Spleen (tissue), 11 donors: ENCODE measurements at regions not wholly inside any gene's neighbourhood (a gene's known extent, or its start where the extent isn't known, plus 50 kb on each side); places are given as distances from the start of the nearest gene placed in this dataset.

Experiments
- DNase-seq: peaks from one replicate; pipeline ENCODE4 v3.0.0-alpha.2; 2020
- H3K27ac ChIP-seq, 8 donors: fragments of 200-600 bp; sonication (generic) in 7 of 8; 1 replicate in 4 of 8; 2 replicates in 4 of 8; pipeline versions ENCODE4 v1.5.0 to v1.8.0; 2016 to 2021; ENCODE audit warnings: inconsistent platforms in 4 of 8, mild to moderate bottlenecking in 4 of 8, moderate library complexity in 1 of 8
- H3K27me3 ChIP-seq, 7 donors: fragments of 200-600 bp; sonication (generic) in 6 of 7; replicated peaks in 1 of 7; 1 replicate in 4 of 7; 2 replicates in 3 of 7; pipeline versions ENCODE4 v1.5.0 to v1.8.0; 2016 to 2021; ENCODE audit warnings: inconsistent platforms in 3 of 7, mild to moderate bottlenecking in 1 of 7
- H3K36me3 ChIP-seq, 6 donors: fragments of 200-600 bp; sonication (generic) in 5 of 6; 1 replicate in 4 of 6; 2 replicates in 2 of 6; pipeline versions ENCODE4 v1.5.0 to v1.8.0; 2016 to 2021; ENCODE audit warnings: inconsistent platforms in 2 of 6
- H3K4me1 ChIP-seq, 6 donors: fragments of 200-600 bp; sonication (generic) in 5 of 6; 1 replicate in 3 of 6; 2 replicates in 3 of 6; pipeline versions ENCODE4 v1.5.0 to v1.8.0; 2016 to 2021; ENCODE audit warnings: inconsistent platforms in 3 of 6
- H3K4me3 ChIP-seq, 8 donors: fragments of 200-600 bp; sonication (generic) in 7 of 8; 1 replicate in 4 of 8; 2 replicates in 4 of 8; pipeline versions ENCODE4 v1.5.0 to v1.8.0; 2016 to 2021; ENCODE audit warnings: inconsistent platforms in 4 of 8, mild to moderate bottlenecking in 4 of 8, moderate library complexity in 2 of 8
- H3K9me3 ChIP-seq, 8 donors: fragments of 200-600 bp; sonication (generic) in 7 of 8; 1 replicate in 4 of 8; 2 replicates in 4 of 8; pipeline versions ENCODE4 v1.5.0 to v1.8.0; 2016 to 2021; ENCODE audit warnings: inconsistent platforms in 4 of 8
- CTCF ChIP-seq, 11 experiments: fragments of 200-600 bp in 7 of 11; fragments of 450-650 bp in 4 of 11; sonication (generic) in 4 of 11; IDR thresholded peaks in 8 of 11; conservative IDR thresholded peaks in 3 of 11; 1 replicate in 7 of 11; 2 replicates in 4 of 11; pipeline versions ENCODE4 v1.4.0 to v1.8.0; 2016 to 2021; ENCODE audit warnings: antibody characterized with exemption in 11 of 11, inconsistent platforms in 4 of 11, mild to moderate bottlenecking in 1 of 11
- POLR2A ChIP-seq, 3 donors: fragments of 450-650 bp; IDR thresholded peaks; one replicate each; pipeline ENCODE4 v1.5.1; 2017; ENCODE audit warnings: antibody characterized with exemption in 3 of 3, mild to moderate bottlenecking in 1 of 3
- POLR2AphosphoS5 ChIP-seq, 3 donors: sonication (generic); formaldehyde crosslinking; IDR thresholded peaks; one replicate each; pipeline ENCODE4 v1.5.1; 2017; ENCODE audit warnings: antibody characterized with exemption in 3 of 3
- WGBS, 5 donors: extraction: QIAGEN DNeasy Blood & Tissue Kit in 3 of 5; methylation state at CpG; one replicate each; pipeline versions ENCODE4 v1.1.5 to v1.1.7; 2013 to 2018; 5-methylcytosine and 5-hydroxymethylcytosine counted together
- intact Hi-C: fragments of 100-400 bp; cut with DNase I; formaldehyde crosslinking; loops from one replicate; pipeline ENCODE4 v1.15.0; 2023; ENCODE audit warnings: low total_unique reads
- donor health status: healthy with polysubstance abuse.
- donor health status: DM: no; HTN: no; CAD: no; lungs with moderate emphysema.
- donor health status: DM: no; HTN: no; CAD: no.
- donor health status: Bipolar disorder and iron deficiency.
- donor health status: healthy.
- donor health status: DM: no; HTN: no; CAD: no.
- donor health status: DM: yes; HTN: yes; CAD: no.

GRCh38 chr11:28966951-28967350, 858.8 kb downstream of the METTL15 start:
- no peak for DNase-seq
- Histone ChIP-seq H3K4me3 (no peak overlapping the region), H3K27me3 (no peaks in the 10 kb centered on the region), H3K36me3 (no peaks in the 10 kb centered on the region), H3K4me1 (no peaks in the 10 kb centered on the region), H3K9me3 (peaks cover 0 to 12% (median 4%) of the 10 kb centered on the region in 8 donors), H3K27ac (no peak overlapping the region)
- intact Hi-C loops: no loop called here
- 83 to 100% (median 94%) methylated on average over 1 of the region's 1 CpG for WGBS, 5 donors
- TF ChIP-seq CTCF (IDR thresholded peaks at IDR 0.05 in 8 of 11, conservative IDR thresholded peaks at IDR 0.05 in 3 of 11) (no peak), POLR2AphosphoS5 (IDR thresholded peaks at IDR 0.05) (no peak), POLR2A (IDR thresholded peaks at IDR 0.05) (no peak)

GRCh38 chr11:28965819-28966218, 857.6 kb downstream of the METTL15 start:
- 79 to 95% (median 84%) methylated on average over 1 of the region's 1 CpG for WGBS, 5 donors
- no peak overlapping the region for H3K4me3 ChIP-seq
- intact Hi-C loops: no loop called here

GRCh38 chr11:28964811-28965210, 856.6 kb downstream of the METTL15 start:
- DNase-seq: no peak
- H3K27ac ChIP-seq: no peak overlapping the region
- no peak overlapping the region for H3K4me3 ChIP-seq
- TF ChIP-seq CTCF (IDR thresholded peaks at IDR 0.05 in 8 of 11, conservative IDR thresholded peaks at IDR 0.05 in 3 of 11) (no peak), POLR2AphosphoS5 (IDR thresholded peaks at IDR 0.05) (no peak), POLR2A (IDR thresholded peaks at IDR 0.05) (no peak)
- peaks cover 0 to 12% (median 4%) of the 10 kb centered on the region in 8 donors for H3K9me3 ChIP-seq
- intact Hi-C loops: loop anchor here (5.0 kb wide), 1 partner anchor 202 kb away; no protein-coding TSS in a partner anchor
- no peaks in the 10 kb centered on the region for H3K27me3 ChIP-seq
- no peaks in the 10 kb centered on the region for H3K36me3 ChIP-seq
- 46 to 92% (median 88%) methylated on average over 1 of the region's 1 CpG for WGBS, 5 donors
- H3K4me1 ChIP-seq: no peaks in the 10 kb centered on the region

More at GRCh38 chr11:28965819-28966218, 857.6 kb downstream of the METTL15 start:
- no peaks in the 10 kb centered on the region for H3K36me3 ChIP-seq
- H3K27me3 ChIP-seq: no peaks in the 10 kb centered on the region
- no peak overlapping the region for H3K27ac ChIP-seq
- peaks cover 0 to 12% (median 4%) of the 10 kb centered on the region in 8 donors for H3K9me3 ChIP-seq
- TF ChIP-seq POLR2AphosphoS5 (IDR thresholded peaks at IDR 0.05): no peak
- TF ChIP-seq POLR2A (IDR thresholded peaks at IDR 0.05): no peak
- no peaks in the 10 kb centered on the region for H3K4me1 ChIP-seq
- no peak for DNase-seq

- no peaks in the 10 kb centered on the region for H3K36me3 ChIP-seq
- H3K27me3 ChIP-seq: no peaks in the 10 kb centered on the region
- intact Hi-C loops: loop anchor here (5.0 kb wide), 1 partner anchor 204 kb away; no protein-coding TSS in a partner anchor
- no peak overlapping the region for H3K4me3 ChIP-seq
- H3K9me3 ChIP-seq: peaks cover 0 to 7% (median under 1%) of the 10 kb centered on the region in 8 donors
- no peak for DNase-seq
- no peak overlapping the region for H3K27ac ChIP-seq
- WGBS, 5 donors: 37 to 64% (median 46%) methylated on average over 1 of the region's 1 CpG
- H3K4me1 ChIP-seq: no peaks in the 10 kb centered on the region
- no peak for TF ChIP-seq POLR2AphosphoS5 (IDR thresholded peaks at IDR 0.05)
- TF ChIP-seq CTCF (IDR thresholded peaks at IDR 0.05 in 8 of 11, conservative IDR thresholded peaks at IDR 0.05 in 3 of 11): no peak
- no peak for TF ChIP-seq POLR2A (IDR thresholded peaks at IDR 0.05)
These were observed 855.0 kb downstream of the METTL15 start for GRCh38 chr11:28963187-28963586.
